ENCODE measurements at regions not wholly inside any gene's neighbourhood (a gene's known extent, or its start where the extent isn't known, plus 50 kb on each side); places are given as distances from the start of the nearest gene placed in this dataset.

- no peak for DNase-seq
Observed at GRCh38 chr3:76724075-76724474, 315.8 kb upstream of the ROBO2 start.

GRCh38 chr3:76724706-76725105, 315.2 kb upstream of the ROBO2 start:
- no peak for DNase-seq

- no peak for DNase-seq
Observed at GRCh38 chr3:76726034-76726433, 313.9 kb upstream of the ROBO2 start.

GRCh38 chr3:76728426-76728825, 311.5 kb upstream of the ROBO2 start:
- peak in 1 of 2 experiments; percentile 8 for DNase-seq

DNA sequence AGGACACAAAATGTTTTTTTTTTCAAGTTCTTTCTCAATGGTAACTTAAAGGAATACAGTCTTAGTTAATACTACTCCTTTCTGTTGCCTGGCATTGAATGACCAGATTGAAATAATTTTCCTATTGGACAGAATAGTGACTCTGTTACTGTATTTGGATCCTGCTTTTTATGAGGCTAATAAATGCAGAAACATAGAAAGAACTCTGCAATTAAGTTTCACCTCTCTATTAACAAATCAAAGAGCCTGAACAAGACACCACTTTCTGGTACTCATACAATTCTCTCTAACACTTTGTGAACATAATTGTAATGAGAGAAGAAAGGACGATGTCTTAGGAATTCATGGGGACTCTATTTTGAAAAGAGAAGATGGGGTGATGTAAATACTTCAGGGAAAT, 308.4 kb upstream of the ROBO2 start:
- DNase-seq = no peak

DNA sequence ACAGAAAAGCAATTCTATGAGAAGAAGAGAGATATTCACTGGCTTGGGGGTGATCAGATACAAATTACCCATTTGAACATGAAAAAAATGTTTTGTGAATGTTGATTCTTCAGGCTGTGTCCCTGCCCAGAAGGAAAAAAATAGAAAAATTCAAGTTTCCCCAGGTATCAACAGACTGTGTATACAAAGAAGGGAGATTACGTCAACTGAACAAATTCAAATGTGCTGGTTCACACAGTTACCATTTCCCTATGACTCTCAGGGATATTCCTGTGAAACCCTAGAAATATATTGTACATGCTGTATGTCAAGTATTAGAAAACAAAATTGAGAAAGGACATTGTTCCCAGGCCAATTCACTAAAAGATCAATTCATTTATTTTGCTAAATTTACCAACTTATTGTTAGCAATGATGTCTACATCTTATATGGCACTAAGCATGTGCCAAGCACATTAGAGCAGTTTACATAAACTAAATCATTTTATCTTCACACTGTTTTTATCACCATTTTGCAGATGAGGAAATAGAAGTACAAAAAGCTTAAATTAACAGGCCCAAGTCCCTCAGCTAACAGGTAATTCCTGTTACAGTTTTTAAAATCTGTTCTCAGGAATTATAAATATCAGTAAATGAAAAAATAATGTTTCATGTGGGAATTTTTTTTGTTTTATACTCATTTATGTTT, 306.7 kb upstream of the ROBO2 start:
- DNase-seq = no peak

DNA sequence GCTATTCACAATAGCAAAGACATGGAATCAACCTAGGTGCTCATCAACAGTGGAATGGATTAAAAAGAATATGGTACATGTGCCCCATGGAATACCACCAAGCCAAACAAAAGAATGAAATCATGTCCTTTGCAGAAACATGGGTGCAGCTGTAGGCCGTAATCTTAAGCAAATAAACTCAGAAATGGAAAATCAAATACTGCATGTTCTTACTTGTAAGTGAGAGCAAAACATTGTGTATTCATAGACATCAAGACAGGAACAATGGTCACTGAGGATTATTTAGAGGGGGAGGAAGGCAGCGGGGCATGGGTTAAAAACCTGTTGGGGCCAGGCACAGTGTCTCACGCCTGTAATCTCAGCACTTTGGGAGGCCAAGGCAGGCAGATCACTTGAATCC, 304.7 kb upstream of the ROBO2 start:
- no peak for DNase-seq

DNA sequence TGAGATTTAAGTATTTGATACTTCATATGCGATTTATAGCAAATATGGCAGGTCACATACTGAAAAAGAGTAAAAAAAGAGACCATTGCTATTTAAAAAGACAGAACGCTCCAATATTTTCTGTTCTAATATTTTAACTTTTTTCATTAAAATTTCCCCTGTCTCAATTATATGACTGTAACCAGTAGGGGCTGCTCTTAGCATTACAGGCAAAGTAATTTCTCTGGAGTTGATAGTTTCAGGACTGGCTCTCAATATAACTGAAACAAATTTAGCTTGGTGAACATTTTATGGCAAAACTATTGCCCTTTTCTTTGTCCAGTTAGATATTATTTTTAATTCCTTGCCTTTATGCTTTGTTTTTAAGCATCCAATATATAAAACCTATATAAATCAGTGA, 286.3 kb upstream of the ROBO2 start:
- no peak for DNase-seq

DNA sequence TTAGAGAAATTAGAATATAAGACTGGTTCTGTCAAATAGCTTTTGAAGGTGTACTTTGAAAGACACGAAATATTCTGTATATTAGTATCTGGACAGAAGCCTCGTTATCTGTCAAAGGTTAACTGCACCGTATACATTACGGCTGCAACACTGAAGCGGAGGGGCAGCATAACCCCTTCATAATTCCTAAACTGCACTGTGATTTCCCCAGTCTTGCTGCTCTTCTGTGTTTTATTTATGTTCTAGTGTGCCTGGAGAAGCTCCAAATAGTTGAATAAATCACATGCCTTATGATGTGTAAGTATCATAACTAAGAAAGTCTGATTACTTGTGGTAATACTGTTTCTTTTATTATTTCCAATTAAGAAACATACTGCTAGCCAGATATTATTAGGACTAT, 285.7 kb upstream of the ROBO2 start:
- no peak for DNase-seq

DNA sequence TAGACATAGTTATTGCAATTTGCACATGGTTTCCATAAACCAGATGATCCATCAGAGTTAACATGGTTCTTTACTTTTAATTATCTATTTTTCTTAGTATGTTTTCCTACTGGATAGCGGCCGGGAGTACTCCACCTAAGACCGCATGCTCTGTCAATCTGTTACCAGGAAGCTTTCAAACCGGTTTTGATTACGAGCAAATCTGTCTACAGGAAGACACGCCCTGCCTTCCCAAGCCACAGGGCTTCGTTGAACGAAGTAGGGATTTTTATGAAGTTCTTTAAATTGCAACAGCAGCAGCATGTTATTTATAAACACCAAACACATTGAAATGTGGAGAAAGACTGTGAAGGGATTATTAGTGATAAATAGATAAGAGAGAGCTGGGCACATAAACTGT, 283.3 kb upstream of the ROBO2 start:
- no peak for DNase-seq

GRCh38 chr3:76760336-76760735, 279.6 kb upstream of the ROBO2 start:
- no peak for DNase-seq

DNA sequence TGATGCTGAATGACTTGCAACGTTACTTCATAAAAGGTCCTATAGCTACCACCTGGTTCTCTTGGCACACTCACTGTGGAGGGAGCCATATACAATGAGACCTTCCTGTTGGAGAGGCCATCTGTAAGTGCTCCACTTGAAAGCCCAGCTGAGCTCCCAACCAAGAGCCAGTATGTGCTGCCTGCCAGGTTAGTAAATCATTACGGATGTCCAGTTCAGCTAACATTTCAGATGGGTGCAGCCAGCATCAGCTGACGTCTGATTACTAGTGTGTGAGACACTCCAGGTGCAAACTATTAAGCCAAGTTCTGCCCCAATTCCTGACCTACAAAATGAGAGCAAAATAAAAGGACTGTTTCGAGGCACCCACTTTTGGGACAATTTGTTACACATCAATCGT, 274.4 kb upstream of the ROBO2 start:
- DNase-seq = no peak

GRCh38 chr3:76768912-76769311, 271.0 kb upstream of the ROBO2 start:
- DNase-seq = no peak

DNA sequence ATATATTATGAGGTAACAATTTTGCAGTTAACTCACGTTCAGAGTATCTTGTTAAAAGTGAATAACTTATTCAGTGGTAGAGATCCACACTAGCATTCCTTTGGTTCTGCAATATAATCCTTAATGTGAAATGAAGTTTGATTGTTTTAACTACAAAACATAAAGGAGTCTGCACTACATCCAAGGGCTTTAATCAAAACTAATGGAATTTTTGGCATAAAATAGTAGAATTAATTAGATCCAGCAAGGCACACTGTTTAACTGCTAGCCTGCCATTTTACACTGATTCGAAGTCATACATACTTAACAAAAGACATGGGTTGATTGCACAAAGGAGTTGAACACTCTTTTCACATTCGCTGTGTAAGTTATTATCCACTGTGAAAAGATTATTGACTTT, 263.0 kb upstream of the ROBO2 start:
- no peak for DNase-seq

GRCh38 chr3:76788206-76788605, 251.7 kb upstream of the ROBO2 start:
- DNase-seq = no peak

DNA sequence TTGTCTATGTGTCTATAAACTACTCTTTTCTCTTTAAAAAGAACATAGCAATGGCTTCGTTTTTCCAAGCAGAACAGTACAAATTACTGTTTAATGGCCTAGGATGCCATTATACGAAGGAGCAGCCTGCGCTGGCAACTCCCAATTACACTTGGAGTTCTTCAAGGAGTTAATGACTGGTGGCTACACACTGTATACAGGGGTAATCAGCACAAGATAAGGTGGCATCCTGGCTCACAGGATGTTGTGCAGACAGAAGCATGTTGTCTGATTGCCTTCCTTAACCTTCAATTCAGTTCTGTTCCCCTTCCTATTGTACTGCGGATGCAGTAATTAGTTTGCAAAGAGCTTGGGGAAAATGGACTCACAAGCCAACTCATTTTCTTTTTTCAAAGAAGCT, 250.7 kb upstream of the ROBO2 start:
- DNase-seq = no peak

DNA sequence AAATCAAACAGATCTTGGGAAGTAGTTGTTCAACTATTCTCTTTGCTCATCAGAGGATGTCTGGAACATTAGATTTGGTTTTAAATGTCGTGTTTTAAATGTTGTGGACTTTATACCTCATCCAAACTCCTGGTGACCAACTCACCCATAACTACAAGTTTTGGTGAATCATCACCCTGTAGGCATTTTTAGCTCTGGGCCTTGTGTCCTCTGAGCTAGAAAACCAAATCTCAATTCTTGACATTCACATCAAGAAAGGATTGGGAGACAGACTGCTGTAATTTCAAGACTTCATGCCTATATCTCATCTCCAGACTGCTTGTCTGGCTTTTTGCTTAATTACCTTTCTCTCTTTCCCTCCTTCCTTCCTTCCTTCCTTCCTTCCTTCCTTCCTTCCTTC, 228.5 kb upstream of the ROBO2 start:
- DNase-seq = no peak

DNA sequence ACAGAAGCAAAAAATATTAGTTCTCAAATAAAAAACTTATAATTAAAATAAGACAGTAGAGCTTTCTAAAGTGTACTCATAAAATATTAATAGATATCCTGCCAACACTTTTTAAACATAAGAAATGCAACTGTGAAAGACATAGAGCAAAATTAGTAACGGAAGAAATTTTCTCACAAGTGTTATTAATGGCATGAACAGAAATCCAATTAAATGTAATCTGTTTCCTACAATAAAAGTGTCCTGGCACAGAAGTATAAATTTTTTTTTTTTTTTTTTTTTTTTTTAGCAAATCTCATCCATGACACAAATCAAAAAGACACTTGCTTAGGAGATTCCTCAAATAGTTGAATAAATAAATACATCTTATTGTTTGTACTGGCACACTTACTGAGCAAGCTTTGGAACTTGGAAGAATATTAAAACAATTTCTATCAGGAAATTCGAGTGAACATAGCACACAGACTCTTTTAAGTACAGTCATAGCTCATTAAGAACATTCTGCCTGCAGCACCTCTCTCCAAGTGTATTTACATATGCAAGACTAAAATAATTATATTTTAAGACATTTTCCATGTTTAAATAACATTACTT, 227.2 kb upstream of the ROBO2 start:
- no peak for DNase-seq

DNA sequence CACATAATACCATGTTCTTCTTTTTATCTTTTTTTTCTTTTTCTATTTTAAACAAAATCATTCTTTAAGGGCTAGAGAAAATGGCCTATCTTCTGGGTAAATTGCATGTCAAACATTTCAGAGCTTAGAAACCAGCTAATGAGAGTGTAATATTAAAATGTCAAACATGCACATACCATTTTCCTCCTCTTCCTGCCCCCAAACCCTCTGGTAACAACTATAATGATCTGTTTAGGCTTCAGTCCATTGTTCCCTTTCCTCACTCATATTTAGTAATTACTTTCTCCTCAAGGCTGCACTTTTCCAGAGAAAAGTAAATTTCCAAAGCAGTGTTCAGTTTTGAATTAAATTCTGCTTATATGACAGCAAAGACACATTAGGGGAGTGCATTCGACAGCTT, 224.3 kb upstream of the ROBO2 start:
- no peak for DNase-seq

GRCh38 chr3:76820481-76820880, 219.4 kb upstream of the ROBO2 start:
- no peak for DNase-seq

DNA sequence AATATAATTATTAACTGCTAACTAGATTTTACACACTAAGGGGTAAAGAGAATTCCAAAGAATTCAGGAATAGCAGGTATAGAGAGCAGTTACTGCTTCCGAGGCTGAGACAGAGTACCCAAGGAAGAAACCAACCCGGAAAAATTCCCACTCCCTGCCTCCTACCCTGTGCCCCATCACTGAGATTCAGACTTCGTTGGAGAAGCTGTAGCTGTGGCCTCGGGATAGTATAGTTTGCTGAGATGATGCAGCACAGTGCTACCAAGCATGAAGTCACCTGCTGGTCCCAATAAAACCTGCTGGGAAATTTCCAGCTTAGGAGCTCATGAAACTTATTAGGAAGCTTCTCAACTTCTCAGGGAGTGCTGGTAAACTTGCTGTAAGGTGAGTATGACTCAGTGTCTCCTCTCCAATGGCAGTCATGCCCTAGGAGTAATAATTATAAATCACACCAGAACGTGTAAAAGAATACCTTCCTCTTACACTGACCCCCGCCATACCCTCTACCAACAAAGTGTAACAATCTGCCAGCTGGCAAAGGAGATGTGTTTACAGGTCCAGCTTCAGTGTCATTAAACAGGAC, 215.2 kb upstream of the ROBO2 start:
- no peak for DNase-seq

DNA sequence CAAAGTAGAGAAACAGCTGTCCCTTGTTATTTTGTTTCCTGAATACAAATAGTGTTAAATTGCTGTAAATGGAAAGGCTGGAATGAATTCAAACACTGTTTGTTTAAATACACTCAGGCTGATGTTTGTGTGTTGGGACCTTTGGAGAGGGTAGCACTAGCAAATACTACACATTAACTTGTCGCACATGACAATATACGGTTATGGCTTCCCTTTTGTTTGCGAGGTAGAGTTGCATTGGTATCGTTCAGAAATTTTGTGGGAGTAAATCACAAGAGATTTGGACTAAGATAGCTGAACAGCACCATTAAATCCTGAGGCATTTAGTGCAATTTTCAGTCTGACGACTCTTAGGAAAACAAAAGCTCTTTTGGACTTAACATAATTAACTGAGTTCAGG, 213.0 kb upstream of the ROBO2 start:
- DNase-seq = no peak

DNA sequence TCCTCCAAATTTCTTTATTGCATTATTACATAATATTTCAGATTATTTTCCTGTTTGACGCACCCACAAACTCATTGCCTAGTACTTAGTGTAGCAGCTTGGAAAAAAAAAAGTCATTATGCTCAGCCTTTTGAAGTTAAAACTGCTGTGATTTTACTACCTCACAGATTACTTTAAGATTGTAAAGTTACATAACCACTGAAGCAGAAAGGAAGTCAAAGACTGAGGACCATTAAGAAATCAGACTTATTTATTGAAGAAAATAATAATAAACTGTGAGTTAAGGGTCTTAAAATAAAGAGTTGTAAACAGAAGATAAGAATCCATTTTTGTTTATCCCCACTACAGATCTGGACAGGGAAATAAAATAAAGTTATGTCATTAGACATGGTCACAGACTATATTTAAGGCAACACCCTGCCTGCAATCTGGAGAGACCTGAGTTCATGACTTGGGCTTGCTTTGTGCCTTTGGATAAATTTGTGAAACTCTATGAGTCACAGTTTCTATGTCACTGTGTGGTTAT, 212.1 kb upstream of the ROBO2 start:
- no peak for DNase-seq

DNA sequence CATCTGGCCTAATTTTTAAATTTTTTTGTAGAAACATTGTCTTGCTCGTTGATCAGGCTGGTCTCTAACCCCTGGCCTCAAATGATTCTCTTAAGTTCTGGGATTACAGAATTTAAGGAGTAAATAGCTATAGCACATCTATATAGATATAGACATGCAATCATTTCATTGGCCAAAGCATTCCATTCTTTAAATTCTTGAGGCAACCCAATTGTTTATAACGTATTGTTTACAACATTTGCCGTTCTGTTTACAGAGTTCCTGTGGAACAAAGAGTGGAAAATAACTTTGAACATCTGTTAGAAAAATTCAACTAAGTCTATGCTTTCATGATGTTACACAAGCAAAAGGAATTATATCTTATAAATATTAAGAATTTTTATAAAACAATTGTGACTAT, 205.2 kb upstream of the ROBO2 start:
- no peak for DNase-seq

- DNase-seq = no peak
Observed at GRCh38 chr3:76841747-76842146, 198.2 kb upstream of the ROBO2 start.
